ENCODE measurements at regions not wholly inside any gene's neighbourhood (a gene's known extent, or its start where the extent isn't known, plus 50 kb on each side); places are given as distances from the start of the nearest gene placed in this dataset.
"Not testable (repeated sequence)": the region's sequence is repeated elsewhere in the genome, so short reads cannot be mapped to it uniquely, and the experiment has no call there.

DNA sequence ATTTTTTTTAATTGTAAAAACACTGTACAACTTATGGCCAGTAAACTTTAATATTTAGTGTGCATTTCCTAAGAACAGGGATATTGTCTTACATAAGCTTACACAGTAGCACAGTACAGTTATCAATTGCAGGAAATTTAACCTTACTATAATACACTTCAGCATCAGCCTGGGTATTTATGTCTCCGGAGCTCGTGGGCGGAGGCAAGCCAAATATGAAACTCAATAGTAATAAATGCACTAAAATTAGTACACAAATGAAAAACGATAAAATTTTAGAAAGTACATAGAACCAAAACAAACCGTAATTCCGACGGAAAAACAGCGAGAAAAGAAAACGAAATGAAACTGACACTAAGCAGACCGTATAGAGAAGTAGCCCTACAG is 91.2 kb downstream of the ANXA2R start:
- peak overlapping the region; percentile 79 for H3K4me3 ChIP-seq
- peak overlapping the region; percentile 93 for H3K27ac ChIP-seq
- WGBS, 2 experiments (ENCODE audit: low coverage in 1 of 2, low lambda C conversion rate in 2 of 2, missing lambda C conversion rate in 2 of 2): 27 to 36% methylated on average over 10 of the region's 10 CpGs
- peaks cover 31% of the 10 kb centered on the region for H3K4me1 ChIP-seq (ENCODE audit: insufficient read depth)
- H2AFZ ChIP-seq: peak overlapping the region; percentile 87
- H3K4me2 ChIP-seq (ENCODE audit: unreplicated experiment): peak overlapping the region; percentile 92
- in situ Hi-C loops (cut with MboI): no loop called here
- H3K79me2 ChIP-seq (ENCODE audit: insufficient read depth): peaks cover 10% of the 10 kb centered on the region; the same call in 1 of the 2 replicates
- H3K36me3 ChIP-seq (ENCODE audit: low read depth): no peaks in the 10 kb centered on the region
- peaks cover 25% of the 10 kb centered on the region for H3F3A ChIP-seq (ENCODE audit: insufficient read depth)
- H4K20me1 ChIP-seq (ENCODE audit: insufficient read depth): no peaks in the 10 kb centered on the region
- DNase-seq: peak; percentile 4
- no peaks in the 10 kb centered on the region for H3K9me2 ChIP-seq (ENCODE audit: insufficient read depth)
- H3K9ac ChIP-seq: peak overlapping the region; percentile 91
- H3K9me3 ChIP-seq (ENCODE audit: low read depth): no peaks in the 10 kb centered on the region
- TF ChIP-seq EZH2 (IDR thresholded peaks at IDR 0.05; ENCODE audit: insufficient read depth, poor library complexity, severe bottlenecking) (no peak), EZH2phosphoT487 (IDR thresholded peaks at IDR 0.05; ENCODE audit: insufficient read depth, low read depth) (no peak)
- no peaks in the 10 kb centered on the region for H3K27me3 ChIP-seq (replicated peaks; ENCODE audit: insufficient read depth)

DNA sequence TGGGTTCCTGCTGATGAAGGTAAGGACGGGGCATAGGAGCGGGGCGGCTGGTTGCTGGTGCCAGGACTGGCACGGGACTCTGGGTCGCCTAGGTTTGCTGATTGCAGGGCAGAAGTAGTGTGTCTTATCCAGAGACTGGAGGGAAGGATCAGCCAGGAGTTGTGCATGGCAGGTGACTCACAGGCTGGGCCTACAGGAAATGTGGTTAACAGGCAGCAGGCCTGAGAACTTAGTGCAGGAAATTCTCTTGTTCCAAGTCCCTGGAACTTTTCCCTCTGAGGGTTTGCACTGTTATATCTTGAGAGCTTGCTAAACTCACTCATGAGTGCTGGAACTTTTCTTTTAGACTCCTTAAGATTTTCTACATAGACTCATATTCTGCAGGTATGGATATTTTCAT is 95.1 kb downstream of the ANXA2R start:
- TF ChIP-seq EZH2phosphoT487 (IDR thresholded peaks at IDR 0.05; ENCODE audit: insufficient read depth, low read depth): no peak
- TF ChIP-seq EZH2 (IDR thresholded peaks at IDR 0.05; ENCODE audit: insufficient read depth, poor library complexity, severe bottlenecking): no peak
- Histone ChIP-seq H3K36me3 (ENCODE audit: low read depth) (no peaks in the 10 kb centered on the region), H3K4me2 (ENCODE audit: unreplicated experiment) (peak overlapping the region; percentile 62), H3K79me2 (ENCODE audit: insufficient read depth) (no peaks in the 10 kb centered on the region), H3K4me3 (no peak overlapping the region), H3K9me2 (ENCODE audit: insufficient read depth) (no peaks in the 10 kb centered on the region), H2AFZ (peak overlapping the region; percentile 55; the same call in 1 of the 2 replicates), H4K20me1 (ENCODE audit: insufficient read depth) (no peaks in the 10 kb centered on the region), H3K27ac (peak overlapping the region; percentile 58), H3F3A (ENCODE audit: insufficient read depth) (peaks cover 22% of the 10 kb centered on the region), H3K27me3 (replicated peaks; ENCODE audit: insufficient read depth) (no peaks in the 10 kb centered on the region), H3K4me1 (ENCODE audit: insufficient read depth) (peaks cover 23% of the 10 kb centered on the region), H3K9ac (peak overlapping the region; percentile 25; the same call in 1 of the 2 replicates), H3K9me3 (ENCODE audit: low read depth) (no peaks in the 10 kb centered on the region)
- in situ Hi-C loops (cut with MboI): no loop called here
- 37 to 43% methylated on average over 5 of the region's 5 CpGs for WGBS, 2 experiments (ENCODE audit: low coverage in 1 of 2, low lambda C conversion rate in 2 of 2, missing lambda C conversion rate in 2 of 2)
- peak; percentile 96 for DNase-seq

DNA sequence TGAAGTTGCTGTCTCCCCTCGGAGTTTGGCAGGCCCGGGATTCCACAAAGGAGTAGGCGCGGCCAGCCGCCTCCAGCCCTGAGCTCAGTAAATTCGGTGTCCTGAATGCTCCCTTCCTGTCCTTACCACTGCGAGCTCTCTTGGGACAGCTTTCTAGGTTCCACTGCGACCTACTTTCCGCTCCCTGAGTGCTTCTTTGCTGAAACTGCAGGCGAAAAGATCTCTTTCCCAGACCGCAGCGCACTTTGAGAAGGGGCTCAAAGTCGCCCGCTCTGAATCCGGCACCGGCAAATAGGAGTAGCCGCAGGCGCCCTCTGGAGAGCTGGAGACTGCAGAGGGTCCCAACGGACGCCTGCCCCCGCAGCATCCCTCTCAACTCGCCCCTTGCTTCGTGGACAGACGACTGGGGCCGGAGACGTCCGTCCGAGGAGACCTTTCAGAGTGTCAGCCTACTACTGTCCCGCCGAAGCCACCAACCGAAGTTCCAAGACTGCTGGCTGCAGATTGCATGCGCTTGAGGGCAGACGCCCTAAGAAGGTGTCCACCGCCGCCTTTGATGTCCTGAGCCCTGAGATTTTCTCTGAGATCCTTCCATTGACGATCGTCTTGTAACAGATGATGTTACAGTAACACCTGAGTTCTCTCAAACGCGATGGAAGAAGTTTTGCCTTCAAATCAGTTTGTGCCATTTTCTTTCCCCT is 96.0 kb downstream of the ANXA2R start:
- Histone ChIP-seq H3K4me1 (ENCODE audit: insufficient read depth) (peaks cover 14% of the 10 kb centered on the region), H3K9me3 (ENCODE audit: low read depth) (no peaks in the 10 kb centered on the region), H4K20me1 (ENCODE audit: insufficient read depth) (no peaks in the 10 kb centered on the region), H3K4me3 (peak overlapping the region; percentile 48), H3K27ac (no peak overlapping the region), H3F3A (ENCODE audit: insufficient read depth) (peaks cover 13% of the 10 kb centered on the region), H2AFZ (peak overlapping the region; percentile 91), H3K9ac (peak overlapping the region; percentile 24; the same call in 1 of the 2 replicates), H3K79me2 (ENCODE audit: insufficient read depth) (no peaks in the 10 kb centered on the region), H3K9me2 (ENCODE audit: insufficient read depth) (no peaks in the 10 kb centered on the region), H3K36me3 (ENCODE audit: low read depth) (no peaks in the 10 kb centered on the region), H3K27me3 (replicated peaks; ENCODE audit: insufficient read depth) (no peaks in the 10 kb centered on the region), H3K4me2 (ENCODE audit: unreplicated experiment) (peak overlapping the region; percentile 62)
- TF ChIP-seq EZH2phosphoT487 (IDR thresholded peaks at IDR 0.05; ENCODE audit: insufficient read depth, low read depth) (no peak), EZH2 (IDR thresholded peaks at IDR 0.05; ENCODE audit: insufficient read depth, poor library complexity, severe bottlenecking) (no peak)
- 14 to 17% methylated on average over 37 to 39 of the region's 39 CpGs for WGBS, 2 experiments (ENCODE audit: low coverage in 1 of 2, low lambda C conversion rate in 2 of 2, missing lambda C conversion rate in 2 of 2)
- DNase-seq: peak; percentile 50
- in situ Hi-C loops (cut with MboI): no loop called here

DNA sequence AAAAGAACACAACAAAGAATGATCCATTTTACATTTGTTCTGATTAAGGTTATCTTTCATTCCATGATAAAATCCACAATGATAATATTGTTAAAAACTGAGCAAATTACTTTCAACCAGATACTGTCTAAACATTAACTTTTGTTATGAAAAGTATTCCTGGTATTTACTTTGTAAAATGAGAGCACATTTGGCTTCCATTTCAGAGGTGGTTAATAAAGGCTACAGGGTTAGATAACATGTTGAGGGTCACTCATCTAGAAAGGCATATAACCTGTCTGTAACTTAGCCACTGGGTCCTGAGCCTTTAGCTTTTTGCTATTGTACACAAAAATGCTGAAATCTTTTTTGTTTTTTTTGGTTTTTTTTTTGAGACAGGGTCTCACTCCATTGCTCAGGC is 99.3 kb downstream of the ANXA2R start:
- Histone ChIP-seq H3K27ac (no peak overlapping the region), H3K9me2 (ENCODE audit: insufficient read depth) (no peaks in the 10 kb centered on the region), H2AFZ (no peak overlapping the region), H3K79me2 (ENCODE audit: insufficient read depth) (no peaks in the 10 kb centered on the region), H3F3A (ENCODE audit: insufficient read depth) (peaks cover 7% of the 10 kb centered on the region), H3K9ac (no peak overlapping the region), H3K4me3 (no peak overlapping the region), H4K20me1 (ENCODE audit: insufficient read depth) (no peaks in the 10 kb centered on the region), H3K4me2 (ENCODE audit: unreplicated experiment) (no peak overlapping the region), H3K4me1 (ENCODE audit: insufficient read depth) (peaks cover 10% of the 10 kb centered on the region), H3K27me3 (replicated peaks; ENCODE audit: insufficient read depth) (no peaks in the 10 kb centered on the region), H3K36me3 (ENCODE audit: low read depth) (no peaks in the 10 kb centered on the region), H3K9me3 (ENCODE audit: low read depth) (no peaks in the 10 kb centered on the region)
- in situ Hi-C loops (cut with MboI): no loop called here
- TF ChIP-seq EZH2phosphoT487 (IDR thresholded peaks at IDR 0.05; ENCODE audit: insufficient read depth, low read depth) (no peak), EZH2 (IDR thresholded peaks at IDR 0.05; ENCODE audit: insufficient read depth, poor library complexity, severe bottlenecking) (no peak)
- no peak for DNase-seq

DNA sequence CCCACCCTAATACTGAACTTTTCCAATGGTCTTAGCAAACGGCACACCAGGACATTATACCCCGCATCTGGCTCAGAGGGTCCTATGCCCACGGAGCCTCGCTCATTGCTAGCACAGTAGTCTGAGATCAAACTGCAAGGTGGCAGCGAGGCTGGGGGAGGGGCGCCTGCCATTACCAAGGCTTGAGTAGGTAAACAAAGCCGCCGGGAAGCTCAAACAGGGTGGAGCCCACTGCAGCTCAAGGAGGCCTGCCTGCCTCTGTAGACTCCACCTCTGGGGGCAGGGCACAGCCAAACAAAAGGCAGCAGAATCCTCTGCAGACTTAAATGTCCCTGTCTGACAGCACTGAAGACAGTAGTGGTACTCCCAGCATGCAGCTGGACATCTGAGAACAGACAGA is 108.1 kb downstream of the ANXA2R start:
- H4K20me1 ChIP-seq (ENCODE audit: insufficient read depth); H3F3A ChIP-seq (ENCODE audit: insufficient read depth); H3K4me3 ChIP-seq; H3K36me3 ChIP-seq (ENCODE audit: low read depth); H3K4me2 ChIP-seq (ENCODE audit: unreplicated experiment); in situ Hi-C loops (cut with MboI); H3K9me3 ChIP-seq (ENCODE audit: low read depth); H2AFZ ChIP-seq; H3K9ac ChIP-seq; H3K79me2 ChIP-seq (ENCODE audit: insufficient read depth); H3K4me1 ChIP-seq (ENCODE audit: insufficient read depth); DNase-seq; H3K27ac ChIP-seq; H3K27me3 ChIP-seq (replicated peaks; ENCODE audit: insufficient read depth); H3K9me2 ChIP-seq (ENCODE audit: insufficient read depth): not testable (repeated sequence)
- 76 to 82% methylated on average over 8 of the region's 8 CpGs for WGBS, 2 experiments (ENCODE audit: low coverage in 1 of 2, low lambda C conversion rate in 2 of 2, missing lambda C conversion rate in 2 of 2)

DNA sequence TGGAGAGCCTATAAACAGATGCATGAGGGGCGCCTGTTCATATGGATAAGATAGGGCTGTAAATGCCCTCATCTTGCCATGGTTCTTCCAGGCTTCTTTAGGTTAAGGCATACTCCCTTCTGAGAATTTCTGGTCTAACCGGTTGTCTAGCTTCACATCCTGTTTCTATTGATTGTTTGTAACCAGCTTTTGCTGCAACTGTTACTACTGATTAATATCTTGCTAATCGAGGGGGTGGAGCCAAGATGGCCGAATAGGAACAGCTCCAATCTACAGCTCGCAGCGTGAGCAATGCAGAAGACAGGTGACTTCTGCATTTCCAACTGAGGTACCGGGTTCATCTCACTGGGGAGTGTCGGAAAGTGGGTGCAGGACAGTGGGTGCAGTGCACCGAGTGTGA is 108.7 kb downstream of the ANXA2R start:
- H3K4me2 ChIP-seq (ENCODE audit: unreplicated experiment); H4K20me1 ChIP-seq (ENCODE audit: insufficient read depth); H3K27me3 ChIP-seq (replicated peaks; ENCODE audit: insufficient read depth); H3K79me2 ChIP-seq (ENCODE audit: insufficient read depth); in situ Hi-C loops (cut with MboI); H3K9me2 ChIP-seq (ENCODE audit: insufficient read depth); H2AFZ ChIP-seq; H3K27ac ChIP-seq; H3K36me3 ChIP-seq (ENCODE audit: low read depth); H3F3A ChIP-seq (ENCODE audit: insufficient read depth); H3K4me1 ChIP-seq (ENCODE audit: insufficient read depth); DNase-seq; H3K9ac ChIP-seq; H3K9me3 ChIP-seq (ENCODE audit: low read depth); H3K4me3 ChIP-seq: not testable (repeated sequence)
- WGBS, 2 experiments (ENCODE audit: low coverage in 1 of 2, low lambda C conversion rate in 2 of 2, missing lambda C conversion rate in 2 of 2): 76 to 77% methylated on average over 9 of the region's 9 CpGs
